Prostate gland (tissue), 2 donors: ENCODE measurements at regions not wholly inside any gene's neighbourhood (a gene's known extent, or its start where the extent isn't known, plus 50 kb on each side); places are given as distances from the start of the nearest gene placed in this dataset.

ENCODE experiments used
- POLR2A ChIP-seq: fragments of 450-650 bp; IDR thresholded peaks from one replicate; pipeline ENCODE4 v1.6.1; 2016; ENCODE audit warnings: antibody characterized with exemption, mild to moderate bottlenecking
- TF ChIP-seq, protein P1 (sequence below), 4 experiments: fragments of 200-600 bp in 2 of 4; fragments of 450-650 bp in 2 of 4; sonication (generic) in 2 of 4; IDR thresholded peaks; 1 replicate in 3 of 4; 2 replicates in 1 of 4; pipeline ENCODE4 v1.5.1; 2016 to 2019; ENCODE audit warnings: antibody characterized with exemption in 4 of 4, mild to moderate bottlenecking in 2 of 4, moderate library complexity in 2 of 4

DNA sequence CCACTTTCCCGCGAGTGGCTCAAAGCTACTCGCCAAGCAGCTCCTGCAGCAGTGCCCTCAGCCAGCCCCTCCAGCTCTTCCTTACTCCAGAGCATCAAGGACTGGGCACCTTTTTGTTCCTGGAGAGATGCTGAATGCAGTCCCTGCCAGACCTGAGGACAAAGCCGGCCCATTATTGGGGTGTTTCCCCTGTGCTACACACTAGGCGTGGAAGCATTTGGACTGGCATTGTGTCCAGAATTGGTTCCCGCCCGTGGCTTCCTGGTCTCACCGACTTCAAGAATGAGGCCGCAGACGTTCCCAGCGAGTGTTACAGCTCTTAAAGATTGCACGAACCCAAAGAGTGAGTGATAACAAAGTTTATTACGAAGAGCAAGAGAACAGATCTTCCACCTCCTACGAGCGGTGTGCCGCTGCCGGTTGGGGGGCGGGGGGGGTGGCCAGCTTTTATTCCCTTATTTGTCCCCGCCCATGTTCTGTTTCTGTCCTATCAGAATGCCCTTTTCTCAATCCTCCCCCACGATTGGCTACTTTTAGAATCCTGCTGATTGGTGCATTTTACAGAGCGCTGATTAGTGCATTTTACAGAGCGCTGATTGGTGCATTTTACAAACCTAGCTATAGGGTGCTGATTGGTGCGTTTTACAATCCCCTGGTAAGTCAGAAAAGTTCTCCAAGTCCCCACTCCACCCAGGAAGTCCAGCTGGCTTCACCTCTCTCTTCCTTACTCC lies 62.4 kb downstream of the NSMCE3 start:
- TF ChIP-seq, protein P1, sequence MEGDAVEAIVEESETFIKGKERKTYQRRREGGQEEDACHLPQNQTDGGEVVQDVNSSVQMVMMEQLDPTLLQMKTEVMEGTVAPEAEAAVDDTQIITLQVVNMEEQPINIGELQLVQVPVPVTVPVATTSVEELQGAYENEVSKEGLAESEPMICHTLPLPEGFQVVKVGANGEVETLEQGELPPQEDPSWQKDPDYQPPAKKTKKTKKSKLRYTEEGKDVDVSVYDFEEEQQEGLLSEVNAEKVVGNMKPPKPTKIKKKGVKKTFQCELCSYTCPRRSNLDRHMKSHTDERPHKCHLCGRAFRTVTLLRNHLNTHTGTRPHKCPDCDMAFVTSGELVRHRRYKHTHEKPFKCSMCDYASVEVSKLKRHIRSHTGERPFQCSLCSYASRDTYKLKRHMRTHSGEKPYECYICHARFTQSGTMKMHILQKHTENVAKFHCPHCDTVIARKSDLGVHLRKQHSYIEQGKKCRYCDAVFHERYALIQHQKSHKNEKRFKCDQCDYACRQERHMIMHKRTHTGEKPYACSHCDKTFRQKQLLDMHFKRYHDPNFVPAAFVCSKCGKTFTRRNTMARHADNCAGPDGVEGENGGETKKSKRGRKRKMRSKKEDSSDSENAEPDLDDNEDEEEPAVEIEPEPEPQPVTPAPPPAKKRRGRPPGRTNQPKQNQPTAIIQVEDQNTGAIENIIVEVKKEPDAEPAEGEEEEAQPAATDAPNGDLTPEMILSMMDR (IDR thresholded peaks at IDR 0.05) = no peak
- TF ChIP-seq POLR2A = no peak
